Endothelial cell of umbilical vein (primary cell): ENCODE measurements at regions not wholly inside any gene's neighbourhood (a gene's known extent, or its start where the extent isn't known, plus 50 kb on each side); places are given as distances from the start of the nearest gene placed in this dataset.

Experiments used
- BruUV-seq: library from RNA; stranded (reverse); fragments of 400-500 nt; replicated peaks from 2 replicates; lab custom pipeline; 2021; lab: Mats Ljungman, UMichigan
- CTCF ChIA-PET: fragments of 300-600, 350-600 bp; sonication (Branson Sonifier 250); formaldehyde crosslinking; loops from one replicate; lab custom pipeline; 2021; ENCODE audit warnings: antibody characterized with exemption, inconsistent platforms; lab: Charles Lee
- POLR2A ChIA-PET: fragments of 300-600, 350-600 bp; sonication (Branson Sonifier 250); formaldehyde crosslinking; loops from one replicate; lab custom pipeline; 2021; ENCODE audit warnings: antibody characterized with exemption, inconsistent platforms; lab: Charles Lee
- DNase-seq: peaks from one replicate; pipeline ENCODE4 v3.0.0-alpha.2; 2011; ENCODE audit warnings: low read depth, low spot score
- FAIRE-seq: peaks from 2 replicates; lab custom pipeline; 2011; peaks lifted over from hg19 to GRCh38; lab: Jason Lieb, UNC
- H2AFZ ChIP-seq: 2 replicates; pipeline ENCODE4 v1.6.0; 2012; ENCODE audit warnings: low read depth, low read length, control low read depth, inconsistent platforms
- H3K27ac ChIP-seq: 2 replicates; pipeline ENCODE4 v1.5.1; 2011; ENCODE audit warnings: low read depth, mild to moderate bottlenecking, control low read depth, low read length, moderate library complexity; ENCODE audit not compliant: insufficient read depth
- H3K27me3 ChIP-seq, 2 experiments: 2 replicates each; pipeline versions ENCODE4 v1.6.0 to v1.6.1; 2011; ENCODE audit warnings: low read length in 2 of 2, mixed read lengths in 1 of 2; ENCODE audit not compliant: control insufficient read depth in 2 of 2, insufficient read depth in 2 of 2
- H3K36me3 ChIP-seq, 2 experiments: 2 replicates in 1 of 2; 3 replicates in 1 of 2; pipeline ENCODE4 v1.5.1; 2011; ENCODE audit warnings: low read length in 2 of 2, mild to moderate bottlenecking in 1 of 2, moderate library complexity in 1 of 2; ENCODE audit not compliant: control insufficient read depth in 2 of 2, insufficient read depth in 2 of 2; ENCODE audit errors: extremely low read depth in 1 of 2
- H3K4me1 ChIP-seq: 3 replicates; pipeline ENCODE4 v1.5.1; 2011; ENCODE audit warnings: mild to moderate bottlenecking, low read length; ENCODE audit not compliant: control insufficient read depth, insufficient read depth; ENCODE audit errors: extremely low read depth
- H3K4me2 ChIP-seq: 2 replicates; pipeline ENCODE4 v1.6.1; 2011; ENCODE audit warnings: low read length, control low read depth, mixed read lengths; ENCODE audit not compliant: insufficient read depth
- H3K4me3 ChIP-seq, 3 experiments: fragments of 200-600 bp in 1 of 3; sonication (generic), shearing (Covaris generic) in 1 of 3; replicated peaks in 1 of 3; 2 replicates each; pipeline ENCODE4 v1.5.1; 2011 to 2016; ENCODE audit warnings: control low read depth in 3 of 3, low read length in 3 of 3, mild to moderate bottlenecking in 2 of 3, inconsistent platforms in 1 of 3, low read depth in 1 of 3, moderate library complexity in 1 of 3; ENCODE audit not compliant: insufficient read depth in 1 of 3
- H3K79me2 ChIP-seq: 2 replicates; pipeline ENCODE4 v1.6.0; 2012; ENCODE audit warnings: low read length, inconsistent platforms; ENCODE audit not compliant: control insufficient read depth, insufficient read depth
- H3K9ac ChIP-seq: replicated peaks from 2 replicates; pipeline ENCODE3; 2011; ENCODE audit warnings: low read length, control low read depth; ENCODE audit not compliant: insufficient read depth; ENCODE audit errors: extremely low read depth
- H3K9me1 ChIP-seq: replicated peaks from 3 replicates; pipeline ENCODE4 v1.6.0; 2011; ENCODE audit warnings: mild to moderate bottlenecking, low read length; ENCODE audit not compliant: control insufficient read depth, insufficient read depth; ENCODE audit errors: extremely low read depth
- H3K9me3 ChIP-seq: replicated peaks from 2 replicates; pipeline ENCODE4 v1.5.1; 2012; ENCODE audit warnings: low read length, inconsistent platforms; ENCODE audit not compliant: control insufficient read depth, insufficient read depth
- H4K20me1 ChIP-seq: replicated peaks from 2 replicates; pipeline ENCODE3; 2011; ENCODE audit warnings: mild to moderate bottlenecking, low read length; ENCODE audit not compliant: control insufficient read depth, insufficient read depth; ENCODE audit errors: extremely low read depth
- CTCF ChIP-seq, 2 donors: IDR thresholded peaks; 1 replicate in 1 of 2; 2 replicates in 1 of 2; pipeline ENCODE4 v1.5.1; 2011; ENCODE audit warnings: low read length in 2 of 2, mild to moderate bottlenecking in 2 of 2, moderate library complexity in 2 of 2, control low read depth in 1 of 2, inconsistent platforms in 1 of 2, low read depth in 1 of 2; ENCODE audit not compliant: insufficient read depth in 1 of 2; ENCODE audit errors: extremely low read depth in 1 of 2
- EZH2 ChIP-seq: IDR thresholded peaks from 2 replicates; pipeline ENCODE4 v1.6.1; 2012; ENCODE audit warnings: borderline replicate concordance, low read depth, mild to moderate bottlenecking, moderate library complexity, low read length, inconsistent platforms; ENCODE audit not compliant: severe bottlenecking
- FOS ChIP-seq: IDR thresholded peaks from 2 replicates; pipeline ENCODE4 v1.6.1; 2011; ENCODE audit warnings: mild to moderate bottlenecking, low read length, moderate library complexity, borderline replicate concordance; ENCODE audit not compliant: insufficient read depth
- GATA2 ChIP-seq: IDR thresholded peaks from 2 replicates; pipeline ENCODE4 v1.7.0; 2011; ENCODE audit warnings: low read depth, mild to moderate bottlenecking, moderate library complexity, mixed read lengths, low read length; ENCODE audit not compliant: insufficient read length, insufficient read depth
- JUN ChIP-seq: IDR thresholded peaks from 2 replicates; pipeline ENCODE4 v1.6.1; 2011; ENCODE audit warnings: borderline replicate concordance, low read depth; ENCODE audit not compliant: insufficient read length, insufficient read depth
- MAX ChIP-seq: IDR thresholded peaks from 2 replicates; pipeline ENCODE4 v1.6.1; 2011; ENCODE audit not compliant: insufficient read depth, insufficient read length
- MYC ChIP-seq: IDR thresholded peaks from one replicate; pipeline ENCODE4 v1.6.1; 2011; ENCODE audit warnings: mild to moderate bottlenecking, low read depth, low read length
- POLR2A ChIP-seq: IDR thresholded peaks from 2 replicates; pipeline ENCODE4 v1.6.1; 2012; ENCODE audit warnings: low read depth, mild to moderate bottlenecking, control low read depth, low read length
- POLR2AphosphoS5 ChIP-seq: IDR thresholded peaks from 2 replicates; pipeline ENCODE4 v1.6.1; 2012; ENCODE audit warnings: low read depth, mild to moderate bottlenecking, control low read depth, low read length, moderate library complexity; ENCODE audit not compliant: insufficient read depth
- dilution Hi-C: fragments of 300-500 bp; cut with MboI; formaldehyde crosslinking; loops from one replicate; pipeline ENCODE4 v1.15.0; 2019; ENCODE audit warnings: low sequenced_read_pairs; ENCODE audit not compliant: extremely low pct_ligation_motif_present
- intact Hi-C: fragments of 100-400 bp; cut with micrococcal nuclease; formaldehyde crosslinking; loops from one replicate; pipeline ENCODE4 v1.10.0; 2022

GRCh38 chr6:141990840-141991239, 141.9 kb upstream of the GJE1 start:
- no peak for TF ChIP-seq MYC
- TF ChIP-seq FOS: no peak
- no peak for TF ChIP-seq JUN
- TF ChIP-seq EZH2: no peak
- no peak for TF ChIP-seq CTCF (IDR thresholded peaks at IDR 0.05; ENCODE audit: extremely low read depth in 1 of 2, insufficient read depth in 1 of 2, low read depth in 1 of 2, low read length in 2 of 2)
- no peak for TF ChIP-seq POLR2A
- TF ChIP-seq MAX: no peak
- no peak for TF ChIP-seq GATA2
- no peak for TF ChIP-seq POLR2AphosphoS5
- Histone ChIP-seq H3K79me2 (no peaks in the 10 kb centered on the region), H3K27ac (no peak overlapping the region), H3K9ac (no peak overlapping the region), H3K9me1 (no peaks in the 10 kb centered on the region), H3K36me3 (no peaks in the 10 kb centered on the region), H3K4me2 (no peak overlapping the region), H3K4me1 (no peaks in the 10 kb centered on the region), H3K4me3 (no peak overlapping the region), H3K27me3 (no peaks in the 10 kb centered on the region), H2AFZ (no peak overlapping the region), H3K9me3 (no peaks in the 10 kb centered on the region), H4K20me1 (no peaks in the 10 kb centered on the region)
- POLR2A ChIA-PET: no interaction called here
- FAIRE-seq (no peak), DNase-seq (no peak)
- CTCF ChIA-PET: interaction anchor here (0.9 to 5.2 kb wide), 13 partner anchors 12 to 482 kb away, joined by 3 to 60 read pairs (median 7); no protein-coding TSS in a partner anchor
- intact Hi-C loops (no loop called here), dilution Hi-C loops (no loop called here)
- BruUV-seq: no TSS peak
